Spleen (tissue), 7 donors: ENCODE measurements at regions not wholly inside any gene's neighbourhood (a gene's known extent, or its start where the extent isn't known, plus 50 kb on each side); places are given as distances from the start of the nearest gene placed in this dataset.

Experiments used
- CTCF ChIP-seq, 11 experiments: fragments of 200-600 bp in 7 of 11; fragments of 450-650 bp in 4 of 11; sonication (generic) in 4 of 11; IDR thresholded peaks in 8 of 11; conservative IDR thresholded peaks in 3 of 11; 1 replicate in 7 of 11; 2 replicates in 4 of 11; pipeline versions ENCODE4 v1.4.0 to v1.8.0; 2016 to 2021; ENCODE audit warnings: antibody characterized with exemption in 11 of 11, inconsistent platforms in 4 of 11, mild to moderate bottlenecking in 1 of 11
- POLR2A ChIP-seq, 3 donors: fragments of 450-650 bp; IDR thresholded peaks; one replicate each; pipeline ENCODE4 v1.5.1; 2017; ENCODE audit warnings: antibody characterized with exemption in 3 of 3, mild to moderate bottlenecking in 1 of 3
- donor health status: DM: no; HTN: no; CAD: no; lungs with moderate emphysema.
- donor health status: DM: no; HTN: no; CAD: no.
- donor health status: DM: no; HTN: no; CAD: no.

- TF ChIP-seq CTCF (IDR thresholded peaks at IDR 0.05 in 8 of 11, conservative IDR thresholded peaks at IDR 0.05 in 3 of 11) = no peak
- TF ChIP-seq POLR2A (IDR thresholded peaks at IDR 0.05) = no peak
Measured at GRCh38 chr19:29365836-29366417, 153.0 kb upstream of the UQCRFS1 start.
